ENCODE measurements at regions not wholly inside any gene's neighbourhood (a gene's known extent, or its start where the extent isn't known, plus 50 kb on each side); places are given as distances from the start of the nearest gene placed in this dataset.
"Not testable (repeated sequence)": the region's sequence is repeated elsewhere in the genome, so short reads cannot be mapped to it uniquely, and the experiment has no call there.

GRCh38 chr1:242992776-242993175, 262.3 kb downstream of the CEP170 start:
- TF ChIP-seq CTCF (IDR thresholded peaks at IDR 0.05; ENCODE audit: low read depth, low read length, poor library complexity, severe bottlenecking); EZH2phosphoT487 (IDR thresholded peaks at IDR 0.05; ENCODE audit: borderline replicate concordance, low read length): not testable (repeated sequence)

Measured in DOHH2 (cell line).